ENCODE measurements at regions not wholly inside any gene's neighbourhood (a gene's known extent, or its start where the extent isn't known, plus 50 kb on each side); places are given as distances from the start of the nearest gene placed in this dataset.

DNA sequence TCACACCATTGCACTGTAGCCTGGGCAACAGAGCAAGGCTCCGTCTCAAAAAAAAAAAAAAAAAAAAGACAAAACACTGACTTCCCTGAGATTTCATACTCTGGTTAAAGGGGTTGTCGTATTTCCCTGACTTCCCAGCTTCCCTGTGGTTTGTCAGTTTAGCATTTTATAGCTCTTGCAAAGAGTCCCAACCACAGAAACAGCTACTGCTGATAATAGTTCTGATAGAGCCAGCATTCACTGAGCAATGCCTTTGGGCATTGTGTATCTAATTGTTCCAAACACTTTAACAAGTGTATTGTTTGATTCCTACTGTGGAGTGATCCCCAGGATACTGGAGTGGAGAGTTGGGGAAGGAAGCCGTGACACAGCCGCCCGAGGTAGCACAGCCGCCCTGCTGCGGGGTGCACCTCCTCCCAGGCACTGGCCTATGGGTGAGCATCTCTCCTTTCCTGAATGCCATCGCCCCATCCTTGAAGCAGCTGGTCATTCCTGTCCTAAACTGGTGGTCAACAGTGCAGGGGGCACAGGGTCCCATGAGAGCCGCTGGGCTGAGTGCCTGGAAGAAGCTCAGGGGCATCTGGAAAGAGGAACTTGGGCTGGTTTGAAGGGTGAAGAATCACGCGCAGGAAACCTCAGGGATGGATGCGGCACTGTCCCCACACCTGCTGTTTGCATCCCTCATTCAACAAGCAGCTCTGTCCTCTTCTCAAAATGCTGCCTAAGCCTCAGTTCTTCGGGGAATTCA is 81.0 kb upstream of the TMEM18 start:
- DNase-seq (ENCODE audit: low spot score), result no peak
- no peaks in the 10 kb centered on the region for H3K4me1 ChIP-seq (replicated peaks)
- WGBS, result 85% methylated on average over 13 of the region's 13 CpGs
- intact Hi-C loops (cut with DNase I), result no loop called here
- H3K27me3 ChIP-seq (replicated peaks; ENCODE audit: insufficient read depth), result no peaks in the 10 kb centered on the region
- TF ChIP-seq POLR2AphosphoS5 (IDR thresholded peaks at IDR 0.05), result no peak
- H3K27ac ChIP-seq, result no peak overlapping the region
- H3K9me3 ChIP-seq, result no peaks in the 10 kb centered on the region
- no peak overlapping the region for H3K4me3 ChIP-seq
- H3K36me3 ChIP-seq, result no peaks in the 10 kb centered on the region

DNA sequence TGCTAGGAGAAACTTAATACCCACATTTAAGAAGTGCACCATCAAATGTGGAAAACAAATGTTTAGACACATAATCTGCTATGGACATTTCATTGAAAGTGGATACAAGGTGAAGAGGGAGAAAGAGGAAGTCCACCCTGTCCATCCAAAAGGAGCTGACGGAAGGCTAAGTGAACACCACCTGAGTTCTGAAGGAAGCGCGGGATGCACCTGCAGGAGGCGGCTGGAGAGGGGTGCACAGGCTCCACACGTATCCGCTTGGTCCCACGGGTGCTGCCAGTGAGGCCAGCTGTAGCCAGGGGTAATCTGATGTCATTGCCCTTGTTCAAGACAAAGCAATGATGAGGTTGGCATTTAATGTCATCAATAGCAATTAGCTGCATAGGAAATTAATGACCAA is 75.9 kb upstream of the TMEM18 start:
- Histone ChIP-seq H3K27ac (no peak overlapping the region), H3K4me1 (replicated peaks) (no peaks in the 10 kb centered on the region), H3K27me3 (replicated peaks; ENCODE audit: insufficient read depth) (no peaks in the 10 kb centered on the region), H3K36me3 (no peaks in the 10 kb centered on the region), H3K9me3 (no peaks in the 10 kb centered on the region), H3K4me3 (no peak overlapping the region)
- intact Hi-C loops (cut with DNase I), result no loop called here
- WGBS, result 90% methylated on average over 7 of the region's 7 CpGs
- no peak for DNase-seq (ENCODE audit: low spot score)
- TF ChIP-seq POLR2AphosphoS5 (IDR thresholded peaks at IDR 0.05) (no peak), POLR2A (IDR thresholded peaks at IDR 0.05) (no peak)
- TF ChIP-seq, protein P1, sequence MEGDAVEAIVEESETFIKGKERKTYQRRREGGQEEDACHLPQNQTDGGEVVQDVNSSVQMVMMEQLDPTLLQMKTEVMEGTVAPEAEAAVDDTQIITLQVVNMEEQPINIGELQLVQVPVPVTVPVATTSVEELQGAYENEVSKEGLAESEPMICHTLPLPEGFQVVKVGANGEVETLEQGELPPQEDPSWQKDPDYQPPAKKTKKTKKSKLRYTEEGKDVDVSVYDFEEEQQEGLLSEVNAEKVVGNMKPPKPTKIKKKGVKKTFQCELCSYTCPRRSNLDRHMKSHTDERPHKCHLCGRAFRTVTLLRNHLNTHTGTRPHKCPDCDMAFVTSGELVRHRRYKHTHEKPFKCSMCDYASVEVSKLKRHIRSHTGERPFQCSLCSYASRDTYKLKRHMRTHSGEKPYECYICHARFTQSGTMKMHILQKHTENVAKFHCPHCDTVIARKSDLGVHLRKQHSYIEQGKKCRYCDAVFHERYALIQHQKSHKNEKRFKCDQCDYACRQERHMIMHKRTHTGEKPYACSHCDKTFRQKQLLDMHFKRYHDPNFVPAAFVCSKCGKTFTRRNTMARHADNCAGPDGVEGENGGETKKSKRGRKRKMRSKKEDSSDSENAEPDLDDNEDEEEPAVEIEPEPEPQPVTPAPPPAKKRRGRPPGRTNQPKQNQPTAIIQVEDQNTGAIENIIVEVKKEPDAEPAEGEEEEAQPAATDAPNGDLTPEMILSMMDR (IDR thresholded peaks at IDR 0.05), result no peak

DNA sequence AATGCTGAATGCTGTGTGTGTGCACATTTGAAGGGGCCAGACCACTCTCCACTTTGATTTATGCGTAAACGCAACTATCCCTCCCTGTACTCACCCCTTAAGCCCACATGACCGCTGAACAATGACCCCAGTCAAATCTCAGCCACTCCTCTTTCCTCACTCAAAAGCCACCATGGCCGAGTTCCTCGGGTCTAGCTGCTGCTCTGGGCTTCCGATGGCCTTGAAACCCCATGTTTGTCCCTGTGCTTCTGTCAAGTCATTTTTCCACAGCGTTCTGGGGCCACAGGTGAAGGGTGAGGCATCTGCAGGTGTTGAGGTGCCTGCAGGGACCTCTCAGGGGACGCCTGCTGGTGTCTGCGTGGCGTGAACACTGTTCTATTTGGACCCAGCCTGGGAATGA is 74.3 kb upstream of the TMEM18 start:
- no peak overlapping the region for H3K4me3 ChIP-seq
- H3K9me3 ChIP-seq, result no peaks in the 10 kb centered on the region
- TF ChIP-seq, protein P1 (IDR thresholded peaks at IDR 0.05), result no peak
- TF ChIP-seq POLR2A (IDR thresholded peaks at IDR 0.05), result no peak
- H3K36me3 ChIP-seq, result no peaks in the 10 kb centered on the region
- intact Hi-C loops (cut with DNase I), result no loop called here
- no peak overlapping the region for H3K27ac ChIP-seq
- no peak for DNase-seq (ENCODE audit: low spot score)
- no peaks in the 10 kb centered on the region for H3K27me3 ChIP-seq (replicated peaks; ENCODE audit: insufficient read depth)
- 83% methylated on average over 10 of the region's 10 CpGs for WGBS
- no peaks in the 10 kb centered on the region for H3K4me1 ChIP-seq (replicated peaks)

DNA sequence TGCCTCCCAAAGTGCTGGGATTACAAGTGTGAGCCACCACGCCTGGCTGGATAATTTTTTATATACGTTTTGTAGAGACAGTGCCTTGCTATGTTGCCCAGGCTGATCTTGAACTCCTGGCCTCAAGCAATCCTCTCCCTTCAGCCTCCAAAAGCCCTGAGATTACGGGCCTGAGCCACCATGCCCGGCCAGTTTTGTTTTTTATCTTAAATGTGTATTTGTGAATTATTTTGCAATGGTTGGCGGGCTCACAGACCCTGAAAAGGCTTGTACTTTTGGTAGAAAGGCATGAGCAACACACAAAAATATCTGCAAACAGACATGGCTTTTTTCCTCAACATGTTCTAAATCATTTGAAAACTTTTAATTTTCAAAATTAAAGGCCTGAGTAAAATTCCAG is 73.4 kb upstream of the TMEM18 start:
- Histone ChIP-seq H3K27me3 (replicated peaks; ENCODE audit: insufficient read depth) (no peaks in the 10 kb centered on the region), H3K4me3 (no peak overlapping the region), H3K4me1 (replicated peaks) (no peaks in the 10 kb centered on the region), H3K36me3 (no peaks in the 10 kb centered on the region), H3K27ac (no peak overlapping the region), H3K9me3 (no peaks in the 10 kb centered on the region)
- WGBS, result 95% methylated on average over 5 of the region's 5 CpGs
- intact Hi-C loops (cut with DNase I), result no loop called here
- no peak for DNase-seq (ENCODE audit: low spot score)
- TF ChIP-seq, protein P1 (IDR thresholded peaks at IDR 0.05), result no peak
- TF ChIP-seq POLR2A (IDR thresholded peaks at IDR 0.05), result no peak
- TF ChIP-seq POLR2AphosphoS5 (IDR thresholded peaks at IDR 0.05), result no peak

DNA sequence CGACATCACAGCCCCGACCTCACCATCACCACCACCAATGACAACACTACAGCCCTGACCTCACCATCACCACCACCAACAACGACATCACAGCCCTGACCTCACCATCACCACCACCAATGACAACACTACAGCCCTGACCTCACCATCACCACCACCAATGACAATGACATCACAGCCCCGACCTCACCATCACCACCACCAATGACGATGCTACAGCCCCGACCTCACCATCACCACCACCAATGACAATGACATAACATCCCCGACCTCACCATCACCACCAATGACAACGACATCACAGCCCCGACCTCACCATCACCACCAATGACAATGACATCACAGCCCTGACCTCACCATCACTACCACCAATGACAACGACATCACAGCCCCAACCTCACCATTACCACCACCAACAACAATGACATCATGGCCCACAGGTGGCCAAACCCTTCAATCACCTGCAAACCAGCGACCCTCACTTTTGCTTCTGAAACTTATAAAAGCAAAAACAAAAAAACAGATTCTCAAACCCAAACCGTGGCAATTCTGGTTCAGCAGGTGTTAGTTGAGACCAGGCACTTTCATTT is 70.7 kb upstream of the TMEM18 start:
- 96% methylated on average over 12 of the region's 12 CpGs for WGBS
- no peak for TF ChIP-seq POLR2AphosphoS5 (IDR thresholded peaks at IDR 0.05)
- TF ChIP-seq POLR2A (IDR thresholded peaks at IDR 0.05), result no peak
- TF ChIP-seq, protein P1 (IDR thresholded peaks at IDR 0.05), result no peak
- Histone ChIP-seq H3K9me3 (no peaks in the 10 kb centered on the region), H3K4me1 (replicated peaks) (no peaks in the 10 kb centered on the region), H3K27ac (no peak overlapping the region), H3K4me3 (no peak overlapping the region), H3K27me3 (replicated peaks; ENCODE audit: insufficient read depth) (no peaks in the 10 kb centered on the region), H3K36me3 (no peaks in the 10 kb centered on the region)
- intact Hi-C loops (cut with DNase I), result no loop called here
- DNase-seq (ENCODE audit: low spot score), result no peak

All from prostate gland (tissue), 2 donors.